HAP-1 (cell line): ENCODE measurements at regions not wholly inside any gene's neighbourhood (a gene's known extent, or its start where the extent isn't known, plus 50 kb on each side); places are given as distances from the start of the nearest gene placed in this dataset.

Experiments used
- DNase-seq, 2 experiments: peaks; one replicate each; pipeline ENCODE4 v3.0.0-alpha.2; 2016 to 2020; ENCODE audit warnings: low spot score in 2 of 2
- H3K27me3 ChIP-seq: fragments of 250-450 bp; sonication (Bioruptor Pico); 2 replicates; pipeline ENCODE4 v1.5.1; 2020; ENCODE audit warnings: low read depth, mild to moderate bottlenecking, moderate library complexity
- H3K36me3 ChIP-seq: fragments of 250-450 bp; sonication (Bioruptor Pico); replicated peaks from 2 replicates; pipeline ENCODE4 v1.5.1; 2020; ENCODE audit warnings: mild to moderate bottlenecking
- H3K4me1 ChIP-seq: fragments of 250-450 bp; sonication (Bioruptor Pico); 2 replicates; pipeline ENCODE4 v1.5.1; 2020; ENCODE audit warnings: mild to moderate bottlenecking
- H3K4me3 ChIP-seq: fragments of 250-450 bp; sonication (Bioruptor Pico); 2 replicates; pipeline ENCODE4 v1.5.1; 2020; ENCODE audit warnings: mild to moderate bottlenecking, moderate library complexity
- H3K9me3 ChIP-seq: fragments of 250-450 bp; sonication (Bioruptor Pico); 2 replicates; pipeline ENCODE4 v1.5.1; 2020; ENCODE audit warnings: mild to moderate bottlenecking, moderate library complexity
- in situ Hi-C: fragments of 300-500 bp; cut with MboI; formaldehyde crosslinking; loops from 3 replicates; pipeline ENCODE4 v1.14.3; 2020; ENCODE audit warnings: low sequenced_read_pairs, inconsistent platforms, mixed read lengths

- no peaks in the 10 kb centered on the region for H3K9me3 ChIP-seq
- H3K27me3 ChIP-seq: no peaks in the 10 kb centered on the region
- in situ Hi-C loops: no loop called here
- no peaks in the 10 kb centered on the region for H3K4me1 ChIP-seq
- no peak overlapping the region for H3K4me3 ChIP-seq
- no peak for DNase-seq
- no peaks in the 10 kb centered on the region for H3K36me3 ChIP-seq
These were observed 201.1 kb downstream of the PPP1R3A start for GRCh38 chr7:113717739-113718138.

- H3K9me3 ChIP-seq: no peaks in the 10 kb centered on the region
- H3K36me3 ChIP-seq: no peaks in the 10 kb centered on the region
- in situ Hi-C loops: no loop called here
- peak in 1 of 2 experiments; percentile 21 for DNase-seq
- H3K4me3 ChIP-seq: no peak overlapping the region
- H3K27me3 ChIP-seq: no peaks in the 10 kb centered on the region
- no peaks in the 10 kb centered on the region for H3K4me1 ChIP-seq
These were observed 202.6 kb downstream of the PPP1R3A start for GRCh38 chr7:113715981-113716856.

GRCh38 chr7:113715262-113715661, 203.5 kb downstream of the PPP1R3A start:
- no peaks in the 10 kb centered on the region for H3K27me3 ChIP-seq
- in situ Hi-C loops: no loop called here
- no peak for DNase-seq
- H3K9me3 ChIP-seq: no peaks in the 10 kb centered on the region
- H3K4me3 ChIP-seq: no peak overlapping the region
- H3K4me1 ChIP-seq: no peaks in the 10 kb centered on the region
- H3K36me3 ChIP-seq: no peaks in the 10 kb centered on the region

GRCh38 chr7:113710310-113711096, 208.3 kb downstream of the PPP1R3A start:
- Histone ChIP-seq H3K36me3 (no peaks in the 10 kb centered on the region), H3K27me3 (no peaks in the 10 kb centered on the region), H3K4me1 (no peaks in the 10 kb centered on the region), H3K4me3 (no peak overlapping the region), H3K9me3 (no peaks in the 10 kb centered on the region)
- peak; percentile 70 to 72 for DNase-seq
- in situ Hi-C loops: no loop called here

- Histone ChIP-seq H3K4me3 (no peak overlapping the region), H3K27me3 (no peaks in the 10 kb centered on the region), H3K4me1 (no peaks in the 10 kb centered on the region), H3K36me3 (no peaks in the 10 kb centered on the region), H3K9me3 (no peaks in the 10 kb centered on the region)
- in situ Hi-C loops: no loop called here
- no peak for DNase-seq
These were observed 213.4 kb downstream of the PPP1R3A start for GRCh38 chr7:113705439-113705838.

GRCh38 chr7:113698556-113699220, 220.1 kb downstream of the PPP1R3A start:
- no peaks in the 10 kb centered on the region for H3K27me3 ChIP-seq
- no peaks in the 10 kb centered on the region for H3K36me3 ChIP-seq
- in situ Hi-C loops: no loop called here
- no peak overlapping the region for H3K4me3 ChIP-seq
- DNase-seq: peak; percentile 10 to 32
- H3K9me3 ChIP-seq: no peaks in the 10 kb centered on the region
- no peaks in the 10 kb centered on the region; the same call in 1 of the 2 replicates for H3K4me1 ChIP-seq

- no peak for DNase-seq
- Histone ChIP-seq H3K4me3 (no peak overlapping the region), H3K4me1 (no peaks in the 10 kb centered on the region; the same call in 1 of the 2 replicates), H3K9me3 (no peaks in the 10 kb centered on the region), H3K36me3 (no peaks in the 10 kb centered on the region), H3K27me3 (no peaks in the 10 kb centered on the region)
- in situ Hi-C loops: no loop called here
These were observed 224.7 kb downstream of the PPP1R3A start for GRCh38 chr7:113694149-113694548.

GRCh38 chr7:113684165-113684564, 234.6 kb downstream of the PPP1R3A start:
- Histone ChIP-seq H3K9me3 (no peaks in the 10 kb centered on the region), H3K4me1 (no peaks in the 10 kb centered on the region), H3K36me3 (no peaks in the 10 kb centered on the region), H3K27me3 (no peaks in the 10 kb centered on the region), H3K4me3 (no peak overlapping the region)
- in situ Hi-C loops: no loop called here
- no peak for DNase-seq

- Histone ChIP-seq H3K36me3 (no peaks in the 10 kb centered on the region), H3K9me3 (no peaks in the 10 kb centered on the region), H3K4me1 (no peaks in the 10 kb centered on the region), H3K4me3 (no peak overlapping the region), H3K27me3 (no peaks in the 10 kb centered on the region)
- DNase-seq: no peak
- in situ Hi-C loops: no loop called here
These were observed 241.0 kb downstream of the PPP1R3A start for GRCh38 chr7:113677811-113678210.

- Histone ChIP-seq H3K27me3 (no peaks in the 10 kb centered on the region), H3K9me3 (no peaks in the 10 kb centered on the region), H3K36me3 (no peaks in the 10 kb centered on the region), H3K4me1 (no peaks in the 10 kb centered on the region), H3K4me3 (no peak overlapping the region)
- no peak for DNase-seq
- in situ Hi-C loops: no loop called here
These were observed 253.9 kb downstream of the PPP1R3A start for GRCh38 chr7:113664867-113665266.

GRCh38 chr7:113659416-113659815, 259.4 kb downstream of the PPP1R3A start:
- in situ Hi-C loops: no loop called here
- H3K4me1 ChIP-seq: no peaks in the 10 kb centered on the region
- no peaks in the 10 kb centered on the region for H3K36me3 ChIP-seq
- no peaks in the 10 kb centered on the region for H3K27me3 ChIP-seq
- H3K4me3 ChIP-seq: no peak overlapping the region
- DNase-seq: no peak
- H3K9me3 ChIP-seq: no peaks in the 10 kb centered on the region

- no peaks in the 10 kb centered on the region for H3K9me3 ChIP-seq
- H3K36me3 ChIP-seq: no peaks in the 10 kb centered on the region
- DNase-seq: no peak
- H3K4me1 ChIP-seq: no peaks in the 10 kb centered on the region
- H3K27me3 ChIP-seq: no peaks in the 10 kb centered on the region
- in situ Hi-C loops: no loop called here
- H3K4me3 ChIP-seq: no peak overlapping the region
These were observed 261.2 kb downstream of the PPP1R3A start for GRCh38 chr7:113657603-113658002.

GRCh38 chr7:113652501-113652900, 266.3 kb downstream of the PPP1R3A start:
- no peaks in the 10 kb centered on the region for H3K9me3 ChIP-seq
- H3K36me3 ChIP-seq: no peaks in the 10 kb centered on the region
- no peak overlapping the region for H3K4me3 ChIP-seq
- no peak for DNase-seq
- H3K27me3 ChIP-seq: no peaks in the 10 kb centered on the region
- no peaks in the 10 kb centered on the region for H3K4me1 ChIP-seq
- in situ Hi-C loops: no loop called here

GRCh38 chr7:113649556-113649955, 269.3 kb downstream of the PPP1R3A start:
- in situ Hi-C loops: no loop called here
- H3K9me3 ChIP-seq: no peaks in the 10 kb centered on the region
- H3K36me3 ChIP-seq: no peaks in the 10 kb centered on the region
- no peaks in the 10 kb centered on the region for H3K4me1 ChIP-seq
- H3K4me3 ChIP-seq: no peak overlapping the region
- H3K27me3 ChIP-seq: no peaks in the 10 kb centered on the region
- no peak for DNase-seq
